Body of pancreas (tissue), 4 donors: ENCODE measurements at regions not wholly inside any gene's neighbourhood (a gene's known extent, or its start where the extent isn't known, plus 50 kb on each side); places are given as distances from the start of the nearest gene placed in this dataset.

Source experiments
- ATAC-seq: fragments of 150-250 bp; one replicate; pipeline ENCODE4 v1.9.1; 2016
- DNase-seq, 4 donors: peaks; one replicate each; pipeline ENCODE4 v3.0.0-alpha.2; 2019
- H3K27ac ChIP-seq, 4 donors: fragments of 200-600 bp; sonication (generic); 1 replicate in 3 of 4; 2 replicates in 1 of 4; pipeline versions ENCODE4 v1.5.1 to v1.6.1; 2016 to 2019; ENCODE audit warnings: mild to moderate bottlenecking in 1 of 4, mixed read lengths in 1 of 4, moderate library complexity in 1 of 4
- H3K27me3 ChIP-seq, 2 donors: fragments of 200-600 bp; sonication (generic); one replicate each; pipeline ENCODE4 v1.6.0; 2016; ENCODE audit warnings: mild to moderate bottlenecking in 1 of 2
- H3K36me3 ChIP-seq, 2 donors: fragments of 200-600 bp; sonication (generic); replicated peaks in 1 of 2; 2 replicates each; pipeline ENCODE4 v1.5.1; 2016; ENCODE audit warnings: low read depth in 2 of 2; ENCODE audit not compliant: insufficient read depth in 1 of 2
- H3K4me1 ChIP-seq: fragments of 200-600 bp; sonication (generic); one replicate; pipeline ENCODE4 v1.6.0; 2016
- H3K4me3 ChIP-seq, 2 donors: fragments of 200-600 bp; sonication (generic); 1 replicate in 1 of 2; 2 replicates in 1 of 2; pipeline ENCODE4 v1.5.1; 2016 to 2019
- H3K9me3 ChIP-seq, 3 donors: fragments of 200-600 bp; sonication (generic); 1 replicate in 2 of 3; 2 replicates in 1 of 3; pipeline ENCODE4 v1.5.1; 2016
- POLR2A ChIP-seq, 3 donors: fragments of 450-650 bp; IDR thresholded peaks; one replicate each; pipeline ENCODE4 v1.6.1; 2016; ENCODE audit warnings: antibody characterized with exemption in 3 of 3, mild to moderate bottlenecking in 2 of 3
- WGBS, 2 donors: methylation state at CpG; one replicate each; pipeline ENCODE4 v1.1.5; 2017; 5-methylcytosine and 5-hydroxymethylcytosine counted together
- intact Hi-C: fragments of 100-400 bp; cut with DNase I; formaldehyde crosslinking; loops from one replicate; pipeline ENCODE4 v1.15.1; 2023
- TF ChIP-seq, protein P1 (sequence below), 7 experiments: fragments of 450-650 bp in 4 of 7; fragments of 200-600 bp in 3 of 7; sonication (generic) in 3 of 7; IDR thresholded peaks; one replicate each; pipeline ENCODE4 v1.5.1; 2016 to 2019; ENCODE audit warnings: antibody characterized with exemption in 7 of 7

DNA sequence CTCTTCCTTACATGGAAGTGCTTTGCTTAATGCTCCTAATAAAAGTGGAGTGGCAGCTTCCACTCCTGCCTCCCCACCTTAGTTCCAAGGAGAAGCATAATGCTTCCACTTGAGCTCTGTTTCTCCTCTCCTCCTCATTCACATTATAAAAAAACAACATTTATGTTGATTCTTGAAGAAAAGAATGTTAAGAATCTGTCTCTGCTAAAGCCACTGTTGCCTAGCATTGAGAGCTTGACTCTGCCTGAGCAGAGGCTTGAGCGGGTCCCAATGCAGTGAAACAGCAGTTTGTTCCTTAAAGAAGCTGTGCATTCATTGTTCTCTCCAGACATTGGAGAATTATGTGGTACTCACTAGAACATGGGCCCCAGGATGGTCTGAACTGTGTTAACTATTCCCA lies 101.5 kb upstream of the GHR start:
- TF ChIP-seq POLR2A (IDR thresholded peaks at IDR 0.05) = no peak
- TF ChIP-seq, protein P1, sequence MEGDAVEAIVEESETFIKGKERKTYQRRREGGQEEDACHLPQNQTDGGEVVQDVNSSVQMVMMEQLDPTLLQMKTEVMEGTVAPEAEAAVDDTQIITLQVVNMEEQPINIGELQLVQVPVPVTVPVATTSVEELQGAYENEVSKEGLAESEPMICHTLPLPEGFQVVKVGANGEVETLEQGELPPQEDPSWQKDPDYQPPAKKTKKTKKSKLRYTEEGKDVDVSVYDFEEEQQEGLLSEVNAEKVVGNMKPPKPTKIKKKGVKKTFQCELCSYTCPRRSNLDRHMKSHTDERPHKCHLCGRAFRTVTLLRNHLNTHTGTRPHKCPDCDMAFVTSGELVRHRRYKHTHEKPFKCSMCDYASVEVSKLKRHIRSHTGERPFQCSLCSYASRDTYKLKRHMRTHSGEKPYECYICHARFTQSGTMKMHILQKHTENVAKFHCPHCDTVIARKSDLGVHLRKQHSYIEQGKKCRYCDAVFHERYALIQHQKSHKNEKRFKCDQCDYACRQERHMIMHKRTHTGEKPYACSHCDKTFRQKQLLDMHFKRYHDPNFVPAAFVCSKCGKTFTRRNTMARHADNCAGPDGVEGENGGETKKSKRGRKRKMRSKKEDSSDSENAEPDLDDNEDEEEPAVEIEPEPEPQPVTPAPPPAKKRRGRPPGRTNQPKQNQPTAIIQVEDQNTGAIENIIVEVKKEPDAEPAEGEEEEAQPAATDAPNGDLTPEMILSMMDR (IDR thresholded peaks at IDR 0.05) = no peak

DNA sequence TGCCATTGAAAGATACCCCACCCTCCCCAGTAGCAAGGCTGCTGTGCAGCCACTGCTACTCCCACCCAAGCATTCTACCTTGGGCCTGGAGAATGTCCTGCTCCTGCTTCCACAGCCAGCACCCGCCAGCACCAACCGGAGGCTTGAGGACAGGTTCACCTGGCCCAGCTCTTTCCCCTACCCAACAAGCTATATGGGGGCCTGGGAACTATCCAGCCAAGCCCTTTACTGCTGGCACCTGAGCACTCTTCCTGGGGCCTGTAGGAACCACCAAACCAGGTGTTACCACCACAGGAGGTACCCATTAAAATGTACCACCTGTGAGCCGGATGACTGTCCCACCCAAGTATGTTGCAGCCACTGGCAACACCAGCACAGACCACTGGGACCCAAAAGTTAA lies 86.1 kb upstream of the GHR start:
- Histone ChIP-seq H3K4me3 (no peak overlapping the region), H3K4me1 (no peaks in the 10 kb centered on the region), H3K36me3 (no peaks in the 10 kb centered on the region), H3K9me3 (peaks cover 0 to 6% (median 0%) of the 10 kb centered on the region in 3 donors), H3K27me3 (no peaks in the 10 kb centered on the region), H3K27ac (no peak overlapping the region)
- no peak for DNase-seq
- TF ChIP-seq, protein P1 (IDR thresholded peaks at IDR 0.05) = no peak
- no peak for TF ChIP-seq POLR2A (IDR thresholded peaks at IDR 0.05)
- WGBS, 2 donors = 90 to 93% methylated on average over 2 to 3 of the region's 3 CpGs
- ATAC-seq = no peak
- intact Hi-C loops = no loop called here

More for the DNA sequence above, 101.5 kb upstream of the GHR start:
- intact Hi-C loops = no loop called here
- no peak overlapping the region for H3K27ac ChIP-seq
- H3K27me3 ChIP-seq = no peaks in the 10 kb centered on the region
- no peak overlapping the region for H3K4me3 ChIP-seq
- no peak for ATAC-seq
- no peaks in the 10 kb centered on the region for H3K4me1 ChIP-seq
- H3K9me3 ChIP-seq = peaks cover 0 to 9% (median 0%) of the 10 kb centered on the region in 3 donors
- WGBS, 2 donors = 50 to 54% methylated on average over 1 of the region's 1 CpG
- H3K36me3 ChIP-seq = no peaks in the 10 kb centered on the region
- DNase-seq = no peak

DNA sequence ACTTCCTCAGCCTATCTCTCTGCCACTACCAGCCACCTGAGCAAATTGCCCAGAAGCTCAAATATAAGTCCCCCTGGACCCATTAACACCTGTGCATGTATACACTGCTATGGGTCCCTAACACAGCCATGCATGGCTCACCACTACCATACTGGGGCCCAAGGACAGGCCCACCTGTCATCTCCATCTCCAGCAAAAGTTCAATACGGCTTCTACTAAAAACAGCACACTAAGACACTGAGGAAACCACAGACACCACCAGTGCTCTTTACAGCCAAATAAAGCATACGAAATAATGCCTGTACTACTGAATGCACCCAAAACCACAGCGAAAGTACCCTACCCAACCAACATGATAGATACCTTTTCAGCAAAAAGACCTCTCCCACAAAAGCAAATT lies 85.6 kb upstream of the GHR start:
- H3K4me3 ChIP-seq = no peak overlapping the region
- H3K4me1 ChIP-seq = no peaks in the 10 kb centered on the region
- ATAC-seq = no peak
- WGBS, 2 donors = 63 to 72% methylated on average over 3 of the region's 3 CpGs
- H3K27ac ChIP-seq = no peak overlapping the region
- peaks cover 0 to 6% (median 0%) of the 10 kb centered on the region in 3 donors for H3K9me3 ChIP-seq
- TF ChIP-seq, protein P1 (IDR thresholded peaks at IDR 0.05) = no peak
- no peak for TF ChIP-seq POLR2A (IDR thresholded peaks at IDR 0.05)
- DNase-seq = no peak
- H3K36me3 ChIP-seq = no peaks in the 10 kb centered on the region
- no peaks in the 10 kb centered on the region for H3K27me3 ChIP-seq
- intact Hi-C loops = no loop called here

DNA sequence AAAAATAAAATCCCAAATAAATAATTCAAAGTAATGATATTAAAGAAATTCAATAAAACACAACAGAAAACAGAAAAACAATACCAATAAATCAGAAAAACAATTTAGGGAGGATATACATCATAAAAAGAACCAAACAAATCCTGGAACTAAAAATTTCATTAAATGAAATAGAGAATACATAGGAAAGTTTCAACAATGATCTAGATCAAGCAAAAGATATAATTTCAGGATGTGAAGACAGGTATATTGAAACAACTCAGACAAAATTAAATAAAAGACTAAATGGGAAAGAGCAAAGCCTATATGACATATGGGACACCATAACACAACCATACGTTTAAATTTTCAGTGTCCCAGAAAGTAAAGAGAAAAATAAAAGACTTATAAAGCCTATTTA lies 85.1 kb upstream of the GHR start:
- Histone ChIP-seq H3K27ac (no peak overlapping the region), H3K27me3 (no peaks in the 10 kb centered on the region), H3K4me1 (no peaks in the 10 kb centered on the region), H3K9me3 (peaks cover 0 to 6% (median 0%) of the 10 kb centered on the region in 3 donors), H3K36me3 (no peaks in the 10 kb centered on the region), H3K4me3 (no peak overlapping the region)
- no peak for TF ChIP-seq POLR2A (IDR thresholded peaks at IDR 0.05)
- TF ChIP-seq, protein P1 (IDR thresholded peaks at IDR 0.05) = no peak
- 50 to 65% methylated on average over 1 of the region's 1 CpG for WGBS, 2 donors
- ATAC-seq (no peak), DNase-seq (no peak)
- intact Hi-C loops = no loop called here

DNA sequence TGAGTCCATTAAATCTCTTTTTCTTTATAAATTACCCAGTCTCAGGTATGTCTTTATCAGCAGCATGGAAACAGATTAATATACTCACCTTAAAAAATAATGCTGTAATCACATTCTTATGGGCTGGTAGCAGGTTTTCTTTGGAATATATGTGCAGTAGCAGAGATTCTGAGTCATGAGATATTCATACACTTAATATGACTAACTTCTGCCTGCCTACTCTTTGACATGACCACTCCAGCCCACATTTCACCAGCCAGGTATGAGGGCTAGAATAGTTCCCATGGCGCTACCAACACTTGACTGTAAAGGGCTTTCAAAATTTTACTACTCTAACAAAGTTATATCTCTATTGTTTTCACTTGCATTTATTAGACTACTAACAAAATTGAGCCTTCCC lies 74.1 kb upstream of the GHR start:
- H3K36me3 ChIP-seq = no peaks in the 10 kb centered on the region
- DNase-seq (no peak), ATAC-seq (no peak)
- no peaks in the 10 kb centered on the region for H3K9me3 ChIP-seq
- H3K4me3 ChIP-seq = no peak overlapping the region
- H3K27ac ChIP-seq = no peak overlapping the region
- intact Hi-C loops = no loop called here
- WGBS, 2 donors = 56 to 76% methylated on average over 1 of the region's 1 CpG
- H3K4me1 ChIP-seq = no peaks in the 10 kb centered on the region
- no peak for TF ChIP-seq POLR2A (IDR thresholded peaks at IDR 0.05)
- TF ChIP-seq, protein P1 (IDR thresholded peaks at IDR 0.05) = no peak
- H3K27me3 ChIP-seq = no peaks in the 10 kb centered on the region
